ENCODE measurements at regions not wholly inside any gene's neighbourhood (a gene's known extent, or its start where the extent isn't known, plus 50 kb on each side); places are given as distances from the start of the nearest gene placed in this dataset.

- no peaks in the 10 kb centered on the region for H3K4me1 Mint-ChIP-seq (ENCODE audit: low read depth)
- no peak overlapping the region for H3K4me3 Mint-ChIP-seq
- H3K36me3 Mint-ChIP-seq (ENCODE audit: low read depth): no peaks in the 10 kb centered on the region
- intact Hi-C loops (cut with micrococcal nuclease): no loop called here
- H3K27me3 Mint-ChIP-seq (ENCODE audit: insufficient read depth): no peaks in the 10 kb centered on the region
- no peak overlapping the region for H3K27ac Mint-ChIP-seq
- no peak for DNase-seq (ENCODE audit: low spot score)
- H3K9me3 Mint-ChIP-seq: no peaks in the 10 kb centered on the region
These were observed 165.4 kb upstream of the TARS1 start for GRCh38 chr5:33275391-33275790.

GRCh38 chr5:33275921-33276627 is 164.7 kb upstream of the TARS1 start:
- no peak for DNase-seq (ENCODE audit: low spot score)
- Mint-ChIP-seq H3K4me1 (ENCODE audit: low read depth) (no peaks in the 10 kb centered on the region), H3K36me3 (ENCODE audit: low read depth) (no peaks in the 10 kb centered on the region), H3K4me3 (no peak overlapping the region), H3K9me3 (no peaks in the 10 kb centered on the region), H3K27me3 (ENCODE audit: insufficient read depth) (no peaks in the 10 kb centered on the region), H3K27ac (no peak overlapping the region)
- intact Hi-C loops (cut with micrococcal nuclease): no loop called here

DNA sequence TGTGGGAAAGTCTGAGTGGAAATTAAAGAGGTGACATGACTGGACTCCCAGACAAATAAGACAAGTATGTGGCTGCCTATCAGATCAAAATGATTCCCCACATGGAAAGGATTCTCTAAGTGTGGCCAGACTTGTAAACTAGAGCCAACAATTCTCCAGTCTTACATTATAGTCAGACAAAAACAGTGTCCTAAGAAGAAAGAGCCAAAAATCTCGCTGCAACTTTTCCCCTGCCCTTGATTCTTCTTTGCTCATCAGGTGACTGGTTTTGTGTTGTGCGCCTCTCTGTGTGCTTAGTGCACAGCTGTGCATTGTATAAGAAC is 164.2 kb upstream of the TARS1 start:
- H3K9me3 Mint-ChIP-seq: no peaks in the 10 kb centered on the region
- no peaks in the 10 kb centered on the region for H3K4me1 Mint-ChIP-seq (ENCODE audit: low read depth)
- H3K27ac Mint-ChIP-seq: no peak overlapping the region
- H3K4me3 Mint-ChIP-seq: no peak overlapping the region
- no peaks in the 10 kb centered on the region for H3K27me3 Mint-ChIP-seq (ENCODE audit: insufficient read depth)
- H3K36me3 Mint-ChIP-seq (ENCODE audit: low read depth): no peaks in the 10 kb centered on the region
- intact Hi-C loops (cut with micrococcal nuclease): no loop called here
- no peak for DNase-seq (ENCODE audit: low spot score)

DNA sequence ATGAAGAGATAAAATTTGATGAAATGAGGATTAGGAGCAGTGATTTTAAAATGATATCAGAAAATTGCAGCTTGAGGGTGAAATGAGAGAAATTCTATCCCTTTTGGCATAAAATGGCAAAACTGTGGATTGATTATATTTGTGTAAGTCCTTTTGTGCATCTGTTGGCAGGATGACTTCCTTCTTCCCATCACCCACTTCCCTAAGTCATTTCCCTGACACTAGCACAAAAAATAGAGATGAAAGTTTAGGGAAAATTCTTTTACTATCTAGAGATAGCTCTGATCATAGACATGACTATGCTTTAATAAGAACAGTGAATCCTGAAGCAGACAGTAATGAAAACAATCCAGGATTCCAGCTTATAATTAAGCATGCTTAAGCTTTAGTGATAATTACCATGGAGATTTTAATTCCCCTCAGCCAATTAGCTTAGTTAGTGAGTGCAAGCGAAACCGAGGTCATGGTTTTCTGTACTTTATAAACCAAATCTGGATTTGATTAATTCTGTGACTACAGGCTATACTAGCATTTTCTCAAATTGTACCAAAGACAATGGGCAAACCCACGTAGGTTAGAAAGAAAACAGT is 163.6 kb upstream of the TARS1 start:
- Mint-ChIP-seq H3K4me1 (ENCODE audit: low read depth) (no peaks in the 10 kb centered on the region), H3K36me3 (ENCODE audit: low read depth) (no peaks in the 10 kb centered on the region), H3K27ac (no peak overlapping the region), H3K9me3 (no peaks in the 10 kb centered on the region), H3K27me3 (ENCODE audit: insufficient read depth) (no peaks in the 10 kb centered on the region), H3K4me3 (no peak overlapping the region)
- no peak for DNase-seq (ENCODE audit: low spot score)
- intact Hi-C loops (cut with micrococcal nuclease): no loop called here

GRCh38 chr5:33281431-33281843 is 159.3 kb upstream of the TARS1 start:
- no peak overlapping the region for H3K27ac Mint-ChIP-seq
- DNase-seq (ENCODE audit: low spot score): no peak
- no peak overlapping the region for H3K4me3 Mint-ChIP-seq
- H3K4me1 Mint-ChIP-seq (ENCODE audit: low read depth): no peaks in the 10 kb centered on the region
- intact Hi-C loops (cut with micrococcal nuclease): no loop called here
- no peaks in the 10 kb centered on the region for H3K27me3 Mint-ChIP-seq (ENCODE audit: insufficient read depth)
- no peaks in the 10 kb centered on the region for H3K9me3 Mint-ChIP-seq
- H3K36me3 Mint-ChIP-seq (ENCODE audit: low read depth): no peaks in the 10 kb centered on the region

GRCh38 chr5:33282157-33282556 is 158.6 kb upstream of the TARS1 start:
- H3K27ac Mint-ChIP-seq: no peak overlapping the region
- no peaks in the 10 kb centered on the region for H3K36me3 Mint-ChIP-seq (ENCODE audit: low read depth)
- intact Hi-C loops (cut with micrococcal nuclease): no loop called here
- DNase-seq (ENCODE audit: low spot score): no peak
- no peak overlapping the region for H3K4me3 Mint-ChIP-seq
- no peaks in the 10 kb centered on the region for H3K9me3 Mint-ChIP-seq
- H3K4me1 Mint-ChIP-seq (ENCODE audit: low read depth): no peaks in the 10 kb centered on the region
- no peaks in the 10 kb centered on the region for H3K27me3 Mint-ChIP-seq (ENCODE audit: insufficient read depth)

DNA sequence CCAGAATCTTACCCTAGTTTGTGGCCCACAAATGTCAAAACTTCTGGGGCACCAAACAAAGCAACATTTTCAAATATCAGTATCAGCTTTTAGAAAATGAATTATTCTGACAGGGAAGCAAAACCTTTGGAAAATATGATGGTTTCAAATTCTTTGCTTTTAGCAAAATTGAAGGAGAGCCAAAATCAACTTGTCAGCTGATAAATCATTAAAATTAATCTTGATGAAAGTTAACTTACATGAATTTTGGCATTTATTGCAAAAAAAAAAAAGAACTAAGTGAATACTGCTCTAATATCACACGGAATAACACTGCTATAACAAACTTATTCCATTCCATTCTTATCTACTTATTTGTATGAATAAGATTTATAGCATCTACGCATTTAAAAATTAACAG is 158.1 kb upstream of the TARS1 start:
- H3K4me3 Mint-ChIP-seq: no peak overlapping the region

DNA sequence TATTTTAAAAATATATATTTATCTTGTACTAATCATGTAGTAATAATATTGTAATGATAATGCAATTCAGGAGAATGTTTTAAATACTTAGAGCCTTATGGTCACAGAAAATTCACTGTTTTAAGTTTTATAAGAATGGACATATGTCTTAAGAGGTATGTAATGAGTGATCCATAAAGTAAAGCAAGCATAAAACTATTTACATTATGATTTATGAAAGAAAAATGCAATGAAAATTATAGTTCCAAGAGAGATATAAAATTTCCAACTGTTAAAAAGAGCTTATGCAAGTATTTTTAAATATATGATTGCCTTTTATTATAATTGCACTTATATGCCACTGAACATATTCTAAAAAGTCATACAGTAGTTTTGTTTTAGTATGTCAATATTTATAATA is 157.5 kb upstream of the TARS1 start:
- intact Hi-C loops (cut with micrococcal nuclease): no loop called here
- no peaks in the 10 kb centered on the region for H3K9me3 Mint-ChIP-seq

More for the DNA sequence above, 158.1 kb upstream of the TARS1 start:
- H3K36me3 Mint-ChIP-seq (ENCODE audit: low read depth): no peaks in the 10 kb centered on the region
- DNase-seq (ENCODE audit: low spot score): no peak
- H3K27ac Mint-ChIP-seq: no peak overlapping the region
- no peaks in the 10 kb centered on the region for H3K4me1 Mint-ChIP-seq (ENCODE audit: low read depth)
- no peaks in the 10 kb centered on the region for H3K9me3 Mint-ChIP-seq
- H3K27me3 Mint-ChIP-seq (ENCODE audit: insufficient read depth): no peaks in the 10 kb centered on the region
- intact Hi-C loops (cut with micrococcal nuclease): no loop called here

GRCh38 chr5:33284681-33285080 is 156.1 kb upstream of the TARS1 start:
- no peak overlapping the region for H3K4me3 Mint-ChIP-seq
- H3K27me3 Mint-ChIP-seq (ENCODE audit: insufficient read depth): no peaks in the 10 kb centered on the region
- intact Hi-C loops (cut with micrococcal nuclease): no loop called here
- DNase-seq (ENCODE audit: low spot score): no peak
- no peaks in the 10 kb centered on the region for H3K9me3 Mint-ChIP-seq
- H3K36me3 Mint-ChIP-seq (ENCODE audit: low read depth): no peaks in the 10 kb centered on the region
- H3K4me1 Mint-ChIP-seq (ENCODE audit: low read depth): no peaks in the 10 kb centered on the region
- H3K27ac Mint-ChIP-seq: no peak overlapping the region

More for the DNA sequence above, 157.5 kb upstream of the TARS1 start:
- Mint-ChIP-seq H3K4me1 (ENCODE audit: low read depth) (no peaks in the 10 kb centered on the region), H3K27me3 (ENCODE audit: insufficient read depth) (no peaks in the 10 kb centered on the region), H3K4me3 (no peak overlapping the region), H3K36me3 (ENCODE audit: low read depth) (no peaks in the 10 kb centered on the region), H3K27ac (no peak overlapping the region)
- DNase-seq (ENCODE audit: low spot score): no peak

- no peaks in the 10 kb centered on the region for H3K4me1 Mint-ChIP-seq (ENCODE audit: low read depth)
- H3K27ac Mint-ChIP-seq: no peak overlapping the region
- DNase-seq (ENCODE audit: low spot score): no peak
- H3K9me3 Mint-ChIP-seq: peaks cover 3% of the 10 kb centered on the region
- H3K36me3 Mint-ChIP-seq (ENCODE audit: low read depth): no peaks in the 10 kb centered on the region
- H3K27me3 Mint-ChIP-seq (ENCODE audit: insufficient read depth): peaks cover 2% of the 10 kb centered on the region
- intact Hi-C loops (cut with micrococcal nuclease): no loop called here
- no peak overlapping the region for H3K4me3 Mint-ChIP-seq
These were observed 153.5 kb upstream of the TARS1 start for GRCh38 chr5:33287242-33287641.

DNA sequence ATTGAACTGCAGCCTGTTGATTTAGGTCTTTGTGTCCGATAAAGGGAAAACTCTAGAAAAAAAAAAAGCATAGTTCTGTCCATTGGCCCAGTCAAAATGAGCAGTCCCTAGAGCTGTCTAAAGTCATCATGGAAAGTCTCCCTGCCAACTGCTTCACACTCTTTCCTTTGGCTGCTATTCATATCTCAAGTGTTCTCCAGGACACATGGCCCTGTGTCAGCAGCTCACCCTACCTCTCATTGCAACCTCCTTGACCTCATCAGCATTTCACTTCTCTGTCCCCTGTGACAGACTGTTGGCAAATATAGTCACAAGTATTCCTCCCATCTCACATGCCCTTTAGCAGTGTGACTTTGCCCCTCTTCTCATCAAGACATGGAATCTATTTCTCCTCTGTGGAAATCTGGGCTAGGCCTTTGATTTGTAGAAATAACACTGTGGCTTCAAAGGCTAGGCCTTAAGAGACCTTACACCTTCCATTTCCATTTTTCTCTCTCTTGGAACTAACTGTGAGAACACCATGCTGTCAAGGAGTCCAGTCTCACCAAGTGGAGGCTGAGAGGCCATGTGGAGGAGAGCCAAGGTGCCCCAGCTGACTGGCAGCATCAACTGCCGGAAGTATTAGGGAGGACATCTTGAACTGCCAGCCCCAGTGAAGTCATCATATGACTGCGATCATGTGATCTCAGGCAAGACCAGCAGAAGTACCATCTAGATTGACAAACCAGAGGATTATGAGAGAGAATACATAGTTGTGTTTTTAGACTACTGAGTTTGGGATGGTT is 149.4 kb upstream of the TARS1 start:
- H3K4me1 Mint-ChIP-seq (ENCODE audit: low read depth): no peaks in the 10 kb centered on the region
- H3K36me3 Mint-ChIP-seq (ENCODE audit: low read depth): no peaks in the 10 kb centered on the region
- peaks cover 2% of the 10 kb centered on the region for H3K27me3 Mint-ChIP-seq (ENCODE audit: insufficient read depth)
- peaks cover 3% of the 10 kb centered on the region for H3K9me3 Mint-ChIP-seq
- intact Hi-C loops (cut with micrococcal nuclease): no loop called here
- DNase-seq (ENCODE audit: low spot score): no peak
- H3K4me3 Mint-ChIP-seq: no peak overlapping the region
- H3K27ac Mint-ChIP-seq: no peak overlapping the region

DNA sequence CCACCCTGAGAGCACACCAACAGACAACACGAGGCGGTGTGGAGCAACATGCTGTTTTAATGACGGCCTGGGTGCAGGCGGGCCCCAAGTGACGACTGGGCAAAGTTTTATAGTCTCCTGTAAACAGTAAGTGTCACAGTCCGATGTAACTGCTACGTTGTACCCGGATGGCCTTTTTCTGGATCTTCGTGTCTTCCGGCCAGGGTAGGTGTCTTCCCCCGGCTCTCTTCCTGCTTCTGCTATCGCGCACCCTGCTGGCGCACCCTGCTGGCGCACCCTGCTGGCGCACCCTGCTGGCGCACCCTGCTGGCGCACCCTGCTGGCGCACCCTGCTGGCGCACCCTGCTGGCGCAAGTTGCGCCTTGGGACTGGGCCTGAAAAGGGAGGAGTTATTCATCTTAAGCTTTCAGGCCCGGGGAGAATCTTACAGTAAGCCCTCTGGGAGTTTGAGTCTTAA is 143.0 kb upstream of the TARS1 start:
- intact Hi-C loops (cut with micrococcal nuclease): no loop called here
- DNase-seq (ENCODE audit: low spot score): no peak
- Mint-ChIP-seq H3K36me3 (ENCODE audit: low read depth) (no peaks in the 10 kb centered on the region), H3K9me3 (no peaks in the 10 kb centered on the region), H3K27me3 (ENCODE audit: insufficient read depth) (peaks cover 3% of the 10 kb centered on the region), H3K4me3 (no peak overlapping the region), H3K4me1 (ENCODE audit: low read depth) (peaks cover 9% of the 10 kb centered on the region), H3K27ac (no peak overlapping the region)

DNA sequence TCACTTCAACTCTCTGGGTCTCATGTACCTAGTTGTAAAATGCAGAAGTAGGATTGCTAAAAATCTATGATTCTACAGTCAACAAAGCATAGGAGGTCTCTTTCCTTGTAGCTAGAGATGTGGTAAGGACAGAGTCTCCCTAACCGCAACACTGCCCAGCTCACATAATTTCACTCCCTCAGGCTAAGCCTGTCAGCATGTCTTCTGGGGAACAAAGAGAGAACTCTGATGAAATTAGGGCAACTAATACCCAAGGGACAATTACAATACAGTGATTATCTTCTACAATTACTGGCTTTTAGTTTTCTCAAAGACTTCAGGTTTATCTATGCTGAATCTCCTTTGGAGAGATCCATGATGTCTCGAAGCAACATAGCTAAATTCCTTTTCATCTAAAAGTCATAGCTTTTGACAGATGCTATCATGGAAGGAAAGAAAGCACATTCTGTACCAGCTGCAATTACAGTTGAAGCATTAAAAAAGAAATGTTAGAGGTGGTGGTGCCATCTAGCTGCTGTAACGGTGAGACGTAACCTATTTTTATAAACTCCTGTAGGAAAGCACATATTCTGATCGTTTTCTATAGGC is 141.1 kb upstream of the TARS1 start:
- intact Hi-C loops (cut with micrococcal nuclease): loop anchor here (1.0 to 5.0 kb wide), 3 partner anchors 62 to 857 kb away; partner anchors contain the start of genes TARS1 and ZFR
- Mint-ChIP-seq H3K4me3 (no peak overlapping the region), H3K27ac (peak overlapping the region; percentile 24), H3K4me1 (ENCODE audit: low read depth) (peaks cover 9% of the 10 kb centered on the region), H3K36me3 (ENCODE audit: low read depth) (no peaks in the 10 kb centered on the region), H3K9me3 (no peaks in the 10 kb centered on the region), H3K27me3 (ENCODE audit: insufficient read depth) (peaks cover 3% of the 10 kb centered on the region)
- DNase-seq (ENCODE audit: low spot score): no peak

Measured in activated T-helper 1 cell treated with anti-CD3 and anti-CD28 coated beads, Interleukin-12 subunit alpha, Interleukin-12 subunit beta, Interleukin-2, Interleukin-4 antibody, amounts not matched to agents 30 ng/mL and 10 ng/mL and 1 ng/mL, durations not matched to agents 14 hours and 24 hours and 36 hours (primary cell).